IPS-20b (cell line): ENCODE measurements at regions not wholly inside any gene's neighbourhood (a gene's known extent, or its start where the extent isn't known, plus 50 kb on each side); places are given as distances from the start of the nearest gene placed in this dataset.
"Not testable (repeated sequence)": the region's sequence is repeated elsewhere in the genome, so short reads cannot be mapped to it uniquely, and the experiment has no call there.

Source experiments
- H3K27ac ChIP-seq: one replicate; pipeline ENCODE4 v1.5.1; 2013; ENCODE audit warnings: low read length
- H3K27me3 ChIP-seq: 2 replicates; pipeline ENCODE4 v1.6.1; 2013; ENCODE audit warnings: mild to moderate bottlenecking, low read length, inconsistent platforms; ENCODE audit not compliant: insufficient read depth
- H3K36me3 ChIP-seq: 2 replicates; pipeline ENCODE4 v1.6.1; 2013; ENCODE audit warnings: low read depth, mild to moderate bottlenecking, inconsistent platforms, low read length, moderate library complexity; ENCODE audit not compliant: insufficient read depth
- H3K4me1 ChIP-seq: 2 replicates; pipeline ENCODE4 v1.6.1; 2013; ENCODE audit warnings: mild to moderate bottlenecking, control low read depth, inconsistent platforms, low read length, moderate library complexity; ENCODE audit not compliant: insufficient read depth
- H3K4me3 ChIP-seq: 2 replicates; pipeline ENCODE4 v1.5.1; 2013; ENCODE audit warnings: mild to moderate bottlenecking, low read length, inconsistent platforms
- H3K9ac ChIP-seq: 2 replicates; pipeline ENCODE4 v1.6.1; 2013; ENCODE audit warnings: low read depth, mild to moderate bottlenecking, inconsistent platforms, low read length, moderate library complexity
- H3K9me3 ChIP-seq: 2 replicates; pipeline ENCODE4 v1.6.1; 2013; ENCODE audit warnings: mild to moderate bottlenecking, low read depth, low read length, inconsistent platforms; ENCODE audit not compliant: insufficient read depth

DNA sequence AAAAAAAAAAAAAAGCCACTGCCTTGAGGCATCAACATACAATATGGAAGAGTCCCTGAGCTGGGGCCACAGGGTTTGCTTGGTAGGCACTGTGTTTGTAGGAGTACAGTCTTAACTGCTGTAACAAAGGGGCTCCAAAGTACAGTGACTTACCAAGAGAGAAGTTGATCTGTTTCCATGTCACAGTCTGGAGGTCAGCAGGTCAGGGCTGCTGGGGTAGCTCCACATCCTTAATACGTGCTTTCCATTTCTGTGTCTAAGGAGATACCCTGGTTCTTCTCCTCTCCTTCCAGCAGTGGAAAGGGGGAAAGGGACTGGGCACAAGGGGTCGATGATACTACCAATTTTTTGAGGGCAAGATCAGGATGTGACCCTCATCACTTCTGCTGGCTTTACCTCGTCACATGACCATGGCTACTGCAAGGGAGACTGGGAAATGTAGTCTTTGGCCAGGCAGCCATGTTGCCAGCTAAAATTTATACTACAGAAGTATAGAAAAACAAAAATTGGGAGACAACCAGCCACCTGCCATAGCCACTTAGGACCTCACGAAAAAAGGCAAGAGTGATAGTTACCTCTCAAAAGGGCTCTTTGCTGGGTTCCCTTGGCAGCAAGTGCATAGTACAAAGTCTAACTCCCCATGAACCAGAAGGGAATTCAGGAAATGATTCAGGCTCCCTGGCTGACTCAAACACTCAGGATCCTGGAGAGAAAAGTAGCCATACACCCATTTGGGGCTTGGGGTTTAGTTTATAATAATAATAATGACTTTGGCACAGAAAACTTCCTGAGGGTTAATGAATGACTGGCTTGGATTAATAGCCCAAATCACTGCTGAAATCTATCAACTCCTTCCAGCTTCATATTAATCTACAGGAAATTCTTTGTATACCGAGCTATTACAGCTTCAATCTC is 52.7 kb upstream of the ATP5PO start:
- Histone ChIP-seq H3K27me3 (no peaks in the 10 kb centered on the region), H3K9ac (no peak overlapping the region), H3K27ac (no peak overlapping the region)

DNA sequence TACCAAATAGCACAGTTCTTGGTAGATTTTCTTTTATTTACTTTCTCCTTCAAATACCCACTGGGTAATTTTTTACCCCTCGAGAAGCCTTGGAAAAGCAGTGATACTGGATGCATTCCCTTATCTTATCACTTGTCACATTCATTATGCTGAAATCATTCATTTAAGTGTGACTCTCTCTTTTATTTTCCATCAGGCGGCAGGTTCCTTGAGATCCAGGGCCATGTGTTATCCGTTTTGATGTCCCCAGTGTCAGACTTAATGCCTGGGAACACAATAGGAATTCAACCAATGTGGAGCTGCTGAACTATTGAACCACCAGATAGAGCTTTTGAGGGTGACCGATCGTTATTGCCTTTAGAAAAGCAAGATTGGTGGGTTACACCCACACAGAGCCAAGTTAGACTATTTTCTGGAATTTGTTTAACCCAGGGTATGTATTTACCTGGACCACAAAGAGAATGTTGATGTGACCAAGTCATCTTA is 51.5 kb upstream of the ATP5PO start:
- no peak overlapping the region for H3K4me3 ChIP-seq
- H3K4me1 ChIP-seq: peaks cover 9% of the 10 kb centered on the region; the same call in 1 of the 2 replicates
- no peak overlapping the region for H3K27ac ChIP-seq
- H3K9ac ChIP-seq: no peak overlapping the region
- no peaks in the 10 kb centered on the region for H3K27me3 ChIP-seq
- no peaks in the 10 kb centered on the region for H3K9me3 ChIP-seq
- H3K36me3 ChIP-seq: no peaks in the 10 kb centered on the region

More for the DNA sequence above, 52.7 kb upstream of the ATP5PO start:
- Histone ChIP-seq H3K36me3 (no peaks in the 10 kb centered on the region), H3K9me3 (no peaks in the 10 kb centered on the region), H3K4me3 (peak overlapping the region; percentile 47; the same call in 1 of the 2 replicates), H3K4me1 (peaks cover 9% of the 10 kb centered on the region; the same call in 1 of the 2 replicates)

- H3K9me3 ChIP-seq: no peaks in the 10 kb centered on the region
- H3K27me3 ChIP-seq: no peaks in the 10 kb centered on the region
- H3K27ac ChIP-seq: no peak overlapping the region
- H3K36me3 ChIP-seq: no peaks in the 10 kb centered on the region
- H3K4me3 ChIP-seq: no peak overlapping the region
- H3K9ac ChIP-seq: no peak overlapping the region
- H3K4me1 ChIP-seq: peaks cover 3% of the 10 kb centered on the region; the same call in 1 of the 2 replicates
Measured at GRCh38 chr21:33966324-33966949, 50.8 kb upstream of the ATP5PO start.

DNA sequence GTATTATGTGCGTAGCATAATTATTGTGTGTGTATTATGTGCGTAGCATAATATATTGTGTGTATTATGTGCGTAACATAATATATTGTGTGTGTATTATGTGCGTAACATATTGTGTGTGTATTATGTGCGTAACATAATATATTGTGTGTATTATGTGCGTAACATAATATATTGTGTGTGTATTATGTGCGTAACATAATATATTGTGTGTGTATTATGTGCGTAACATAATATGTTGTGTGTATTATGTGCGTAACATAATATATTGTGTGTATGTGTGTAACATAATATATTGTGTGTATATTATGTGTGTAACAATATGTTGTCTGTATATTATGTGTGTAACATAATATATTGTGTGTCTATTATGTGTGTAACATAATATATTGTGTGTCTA is 50.1 kb upstream of the ATP5PO start:
- not testable (repeated sequence) for H3K27me3 ChIP-seq, H3K9ac ChIP-seq, H3K4me1 ChIP-seq

More for the DNA sequence above, 50.1 kb upstream of the ATP5PO start:
- not testable (repeated sequence) for H3K9me3 ChIP-seq, H3K27ac ChIP-seq, H3K4me3 ChIP-seq, H3K36me3 ChIP-seq
